NCI-H2029 (cell line): ENCODE measurements at regions not wholly inside any gene's neighbourhood (a gene's known extent, or its start where the extent isn't known, plus 50 kb on each side); places are given as distances from the start of the nearest gene placed in this dataset.

Experiments used
- DNase-seq: peaks from one replicate; lab custom pipeline; 2025; lab: John Stamatoyannopoulos, UW

- no peak for DNase-seq
Observed at GRCh38 chr14:86613126-86613525, 1083.2 kb downstream of the FLRT2 start.

DNA sequence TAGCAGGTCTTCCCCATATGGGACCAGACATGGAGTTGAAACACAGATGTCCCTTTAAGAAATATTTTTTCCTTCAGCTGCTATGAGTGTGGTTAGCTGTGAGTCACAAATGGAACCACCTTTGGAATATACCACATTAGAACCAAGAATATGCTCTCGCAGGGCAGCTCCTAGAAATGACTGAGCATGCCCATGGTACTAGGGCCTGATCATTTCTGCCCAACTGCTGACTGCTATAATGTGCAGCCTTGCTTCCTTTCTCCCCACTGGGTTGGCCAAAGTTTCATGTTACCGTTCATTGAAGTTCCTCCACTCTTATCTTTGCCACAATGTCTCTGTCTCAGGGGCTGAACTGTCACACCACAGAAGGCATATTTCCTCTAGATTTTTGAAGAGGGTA, 1074.6 kb downstream of the FLRT2 start:
- DNase-seq = no peak

DNA sequence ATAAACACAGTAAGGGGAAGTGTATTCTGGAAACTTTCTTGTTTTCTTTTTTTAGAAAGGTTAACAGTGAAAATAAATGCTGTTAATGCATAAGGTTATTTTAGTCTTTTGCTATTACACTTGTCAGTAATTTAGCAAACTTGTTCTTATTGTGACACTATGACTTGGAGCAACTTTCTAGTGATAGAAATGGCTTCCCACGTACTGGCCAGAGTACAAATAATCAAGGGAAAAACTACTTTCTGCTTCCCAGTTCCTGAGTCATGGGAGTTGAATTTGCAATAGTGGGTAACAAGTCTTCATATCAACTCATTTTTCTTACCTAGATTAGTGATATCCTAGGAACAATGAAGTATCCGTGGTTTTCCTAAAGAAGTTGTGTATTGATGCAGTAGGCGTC, 1072.3 kb downstream of the FLRT2 start:
- DNase-seq = no peak

DNA sequence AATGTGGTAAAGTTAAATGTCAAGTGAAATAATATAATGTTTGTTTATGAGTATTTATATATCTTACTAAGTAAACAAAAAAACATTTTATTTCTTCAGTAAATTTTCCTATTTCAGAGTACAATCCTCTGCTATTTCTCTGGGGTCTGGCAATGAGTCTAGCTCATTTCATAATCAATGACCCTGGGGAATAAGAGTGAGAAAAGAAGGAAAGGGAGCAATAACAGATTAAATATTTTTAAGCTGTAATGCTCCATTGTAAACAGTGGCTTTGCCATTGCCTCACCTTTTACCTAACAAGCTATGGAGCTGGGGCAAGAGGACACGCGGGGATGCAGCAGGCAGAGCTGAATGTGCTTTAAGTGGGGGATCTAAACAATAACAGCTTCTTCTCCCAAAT, 1071.9 kb downstream of the FLRT2 start:
- no peak for DNase-seq

- no peak for DNase-seq
Observed at GRCh38 chr14:86597279-86597678, 1067.3 kb downstream of the FLRT2 start.

DNA sequence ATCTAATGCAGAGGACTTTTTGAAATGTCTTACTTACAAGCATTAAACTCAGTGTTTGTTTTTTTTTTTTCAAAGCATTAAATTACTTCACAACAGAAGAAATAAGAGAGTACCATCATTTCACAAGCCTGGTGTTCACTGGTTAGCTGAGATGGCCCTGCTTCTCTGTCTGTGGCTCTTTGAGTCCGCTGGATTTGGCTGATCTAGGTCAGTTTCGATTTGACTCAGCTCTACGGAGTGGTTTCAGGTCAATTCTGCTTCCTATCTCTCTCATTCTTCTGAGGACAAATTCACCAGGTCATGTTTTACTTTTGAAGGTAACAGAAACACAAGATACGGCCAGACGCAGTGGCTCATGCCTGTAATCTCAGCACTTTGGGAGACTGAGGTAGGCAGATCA, 1066.1 kb downstream of the FLRT2 start:
- no peak for DNase-seq

DNA sequence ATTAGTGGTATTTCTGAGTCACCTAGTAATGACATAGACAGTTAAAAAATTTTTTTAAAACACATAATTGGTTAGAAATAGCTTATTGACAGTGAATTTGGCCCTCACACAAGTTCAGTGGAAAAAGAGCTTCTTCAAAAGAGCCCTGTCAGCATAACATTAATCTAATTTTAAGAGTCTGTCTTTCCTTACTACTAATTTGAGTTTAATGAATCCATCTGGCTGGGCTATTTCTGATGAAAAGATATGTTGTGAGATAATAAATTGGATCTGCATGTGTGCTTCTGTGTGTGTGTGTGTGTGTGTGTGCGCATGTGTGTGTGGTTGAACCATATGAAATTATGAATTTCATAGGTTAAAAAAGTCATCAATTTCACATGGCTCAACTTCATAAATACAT, 1045.2 kb downstream of the FLRT2 start:
- DNase-seq = no peak

- no peak for DNase-seq
Observed at GRCh38 chr14:86574778-86575129, 1044.8 kb downstream of the FLRT2 start.

DNA sequence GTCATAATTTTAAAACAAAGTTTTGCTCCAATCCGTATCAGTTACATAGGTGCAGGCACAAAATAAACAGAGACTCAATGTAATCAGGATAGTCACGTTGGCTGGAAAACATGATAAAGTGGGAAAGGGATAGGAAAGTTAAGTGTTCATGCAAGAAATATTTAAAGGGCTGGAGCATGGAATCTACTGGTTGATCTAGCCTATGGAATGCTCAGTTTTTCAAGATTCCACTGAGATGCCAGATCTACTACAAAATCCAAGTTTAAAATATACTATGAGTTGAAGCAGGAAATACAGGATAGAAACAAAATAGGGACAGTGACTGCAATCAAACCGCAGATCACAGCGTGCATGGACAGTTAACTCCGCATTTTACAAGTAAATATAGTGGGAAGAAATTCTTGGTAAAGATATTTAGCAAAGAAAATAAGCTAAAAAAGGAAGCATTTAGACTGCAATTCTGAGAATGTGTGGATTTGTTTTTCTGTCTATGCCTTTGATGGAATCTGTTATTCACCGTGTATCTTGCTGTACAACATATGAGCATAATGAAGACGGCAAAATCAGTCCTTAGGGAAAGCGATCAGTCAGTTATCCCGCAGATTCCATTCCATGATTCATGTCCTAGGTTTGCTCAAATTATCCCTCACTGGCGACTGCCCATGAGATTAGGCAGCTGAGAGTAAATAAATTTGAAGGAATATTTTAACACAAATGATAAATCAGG, 1044.3 kb downstream of the FLRT2 start:
- DNase-seq = no peak

- no peak for DNase-seq
Observed at GRCh38 chr14:86570371-86570770, 1040.4 kb downstream of the FLRT2 start.

GRCh38 chr14:86543521-86543920, 1013.6 kb downstream of the FLRT2 start:
- no peak for DNase-seq

DNA sequence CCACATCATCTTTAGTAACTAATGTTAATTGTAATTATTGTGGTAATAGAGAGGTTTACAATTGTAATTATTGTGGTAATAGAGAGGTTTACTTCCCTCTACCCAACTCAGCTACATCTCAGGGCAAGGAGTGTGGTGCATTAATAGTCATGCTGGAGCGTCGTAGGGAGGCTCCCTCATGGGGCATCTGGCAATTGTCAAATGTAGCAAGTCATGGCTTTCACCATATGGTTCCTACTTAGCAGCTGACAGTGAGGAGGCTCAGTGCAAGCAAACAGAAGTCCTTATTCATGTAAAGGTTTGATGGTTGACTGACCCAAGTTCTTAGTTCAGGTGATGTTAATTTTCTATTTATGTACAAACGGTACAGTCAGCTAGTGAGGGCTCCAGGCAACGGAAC, 1012.0 kb downstream of the FLRT2 start:
- DNase-seq = no peak

GRCh38 chr14:86540636-86541247, 1010.8 kb downstream of the FLRT2 start:
- no peak for DNase-seq

DNA sequence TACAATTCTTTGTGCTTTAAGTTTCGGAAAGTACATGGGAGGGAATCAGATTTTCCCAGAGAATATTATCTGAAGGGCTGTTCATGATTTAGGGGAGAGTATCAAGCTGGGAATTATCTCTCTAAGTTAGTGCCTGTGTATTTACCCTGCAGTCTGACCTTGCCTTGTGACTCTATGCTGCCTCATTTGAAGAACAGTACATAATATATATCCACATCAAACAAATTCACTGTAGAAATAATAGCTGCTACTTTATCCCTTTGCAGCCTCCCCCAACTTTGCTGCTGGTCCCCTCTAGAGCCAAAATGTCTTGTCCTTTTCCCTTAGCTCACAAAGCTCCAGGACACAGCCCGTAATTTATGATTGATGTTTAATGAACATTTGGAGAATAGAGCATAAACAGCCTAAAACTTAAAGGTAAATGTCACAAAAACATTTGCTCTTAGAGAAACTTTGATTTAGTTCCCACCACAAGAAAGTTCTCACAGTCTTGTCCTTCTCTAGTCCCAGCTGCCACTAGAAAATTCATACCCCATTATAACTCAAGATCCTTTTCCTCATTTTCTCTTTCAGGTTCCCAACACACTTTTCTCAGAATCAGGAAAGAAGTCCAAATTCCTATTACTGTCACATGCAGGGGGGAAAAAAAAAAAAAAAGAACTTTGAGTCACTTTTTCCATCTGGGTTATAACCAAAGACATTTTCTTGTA, 1009.6 kb downstream of the FLRT2 start:
- DNase-seq = no peak

DNA sequence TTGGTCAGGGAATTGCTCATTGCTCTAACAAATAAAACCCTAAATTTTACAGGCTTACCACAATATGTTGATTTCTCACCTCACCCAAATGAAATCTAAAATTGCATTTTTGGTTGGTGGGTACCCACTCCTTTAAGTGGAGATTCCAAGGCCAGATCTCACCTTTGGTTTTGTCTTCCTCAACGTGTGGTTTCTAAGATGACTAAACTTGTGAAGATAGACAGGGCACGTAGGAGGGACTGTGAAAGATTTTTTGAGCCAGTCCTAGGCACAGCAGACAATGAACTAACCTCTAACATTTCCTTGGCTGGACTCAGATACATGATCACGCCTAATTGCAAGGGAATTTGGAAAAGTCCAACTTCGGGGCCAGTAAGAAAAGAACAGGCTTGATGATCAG, 1003.9 kb downstream of the FLRT2 start:
- no peak for DNase-seq

DNA sequence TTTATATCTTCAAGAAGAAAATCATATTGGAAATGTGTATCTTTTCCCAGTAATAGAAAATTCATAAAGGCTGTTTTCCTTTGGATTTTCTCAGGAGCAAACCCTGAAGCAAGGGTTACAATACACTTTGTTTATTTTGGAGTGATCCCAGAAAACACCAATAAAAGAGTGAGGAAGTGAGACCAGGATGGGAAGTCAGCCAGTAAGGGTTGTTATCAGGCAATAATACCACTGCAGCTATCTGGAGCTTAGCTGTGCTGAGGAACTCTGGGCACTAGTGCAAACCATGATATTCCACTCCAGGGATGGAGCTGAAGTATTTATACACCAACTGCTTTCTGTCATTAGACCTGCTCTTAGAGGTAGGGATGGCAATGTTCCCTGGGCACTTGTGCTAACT, 1002.3 kb downstream of the FLRT2 start:
- no peak for DNase-seq

- DNase-seq = no peak
Observed at GRCh38 chr14:86530457-86530856, 1000.5 kb downstream of the FLRT2 start.

- DNase-seq = no peak
Observed at GRCh38 chr14:86527312-86527711, 997.4 kb downstream of the FLRT2 start.

DNA sequence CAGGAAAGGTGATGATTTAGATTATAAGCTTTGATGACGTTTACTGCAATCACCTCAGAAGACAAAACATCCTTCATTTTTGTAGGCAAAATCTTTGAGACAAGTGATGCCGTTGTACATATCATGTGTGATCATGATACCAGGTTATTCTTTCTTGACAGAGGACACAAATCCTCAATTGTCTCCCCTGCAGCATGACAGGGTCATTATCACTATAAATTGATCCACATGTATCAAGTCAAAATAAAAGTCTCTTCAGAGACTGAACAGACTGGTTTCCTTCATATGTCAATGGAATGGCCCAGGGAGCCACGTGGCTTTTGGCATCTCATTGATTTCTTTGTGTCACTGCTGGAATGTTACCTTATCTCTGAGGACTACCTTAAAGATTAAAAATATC, 995.7 kb downstream of the FLRT2 start:
- no peak for DNase-seq

GRCh38 chr14:86521843-86522242, 991.9 kb downstream of the FLRT2 start:
- no peak for DNase-seq

GRCh38 chr14:86521031-86521730, 991.2 kb downstream of the FLRT2 start:
- no peak for DNase-seq

GRCh38 chr14:86518298-86518697, 988.4 kb downstream of the FLRT2 start:
- no peak for DNase-seq

- no peak for DNase-seq
Observed at GRCh38 chr14:86515195-86515594, 985.3 kb downstream of the FLRT2 start.
